ENCODE measurements at regions not wholly inside any gene's neighbourhood (a gene's known extent, or its start where the extent isn't known, plus 50 kb on each side); places are given as distances from the start of the nearest gene placed in this dataset.

GRCh38 chr2:177038787-177039484, 173.7 kb upstream of the HNRNPA3 start:
- POLR2A ChIA-PET = no interaction called here
- Mint-ChIP-seq H3K4me1 (no peaks in the 10 kb centered on the region), H3K27ac (no peak overlapping the region), H3K9me3 (no peaks in the 10 kb centered on the region), H3K27me3 (peaks cover 26% of the 10 kb centered on the region), H3K4me3 (no peak overlapping the region), H3K36me3 (no peaks in the 10 kb centered on the region)
- DNase-seq (no peak), ATAC-seq (ENCODE audit: low read depth) (no peak)

GRCh38 chr2:177042311-177042710, 170.3 kb upstream of the HNRNPA3 start:
- no peaks in the 10 kb centered on the region for H3K9me3 Mint-ChIP-seq
- POLR2A ChIA-PET = no interaction called here
- H3K27ac Mint-ChIP-seq = no peak overlapping the region
- DNase-seq (no peak), ATAC-seq (ENCODE audit: low read depth) (no peak)
- H3K4me3 Mint-ChIP-seq = no peak overlapping the region
- no peaks in the 10 kb centered on the region for H3K4me1 Mint-ChIP-seq
- no peaks in the 10 kb centered on the region for H3K36me3 Mint-ChIP-seq
- H3K27me3 Mint-ChIP-seq = peaks cover 21% of the 10 kb centered on the region

- no peak for DNase-seq
- POLR2A ChIA-PET = no interaction called here
- no peaks in the 10 kb centered on the region for H3K36me3 Mint-ChIP-seq
These were observed 167.9 kb upstream of the HNRNPA3 start for GRCh38 chr2:177044671-177045070.

GRCh38 chr2:177048981-177049380, 163.6 kb upstream of the HNRNPA3 start:
- Mint-ChIP-seq H3K27me3 (peaks cover 7% of the 10 kb centered on the region), H3K9me3 (peaks cover 1% of the 10 kb centered on the region), H3K4me3 (no peak overlapping the region), H3K4me1 (no peaks in the 10 kb centered on the region), H3K27ac (no peak overlapping the region), H3K36me3 (no peaks in the 10 kb centered on the region)
- POLR2A ChIA-PET = no interaction called here
- ATAC-seq (ENCODE audit: low read depth) = no peak
- DNase-seq = no peak

More at GRCh38 chr2:177044671-177045070, 167.9 kb upstream of the HNRNPA3 start:
- Mint-ChIP-seq H3K9me3 (no peaks in the 10 kb centered on the region), H3K27me3 (peaks cover 11% of the 10 kb centered on the region), H3K4me3 (no peak overlapping the region), H3K4me1 (no peaks in the 10 kb centered on the region), H3K27ac (no peak overlapping the region)
- no peak for ATAC-seq (ENCODE audit: low read depth)

- Mint-ChIP-seq H3K4me3 (no peak overlapping the region), H3K27ac (no peak overlapping the region), H3K9me3 (peaks cover 1% of the 10 kb centered on the region), H3K27me3 (peaks cover 7% of the 10 kb centered on the region), H3K4me1 (no peaks in the 10 kb centered on the region), H3K36me3 (no peaks in the 10 kb centered on the region)
- POLR2A ChIA-PET = no interaction called here
- DNase-seq = no peak
- no peak for ATAC-seq (ENCODE audit: low read depth)
These were observed 161.3 kb upstream of the HNRNPA3 start for GRCh38 chr2:177051278-177051677.

- ATAC-seq (ENCODE audit: low read depth) = no peak
- POLR2A ChIA-PET = interaction anchor here (0.7 kb wide), 1 partner anchor 226 kb away, joined by 3 read pairs; no protein-coding TSS in a partner anchor
- Mint-ChIP-seq H3K36me3 (no peaks in the 10 kb centered on the region), H3K4me3 (no peak overlapping the region), H3K27ac (no peak overlapping the region), H3K9me3 (peaks cover 1% of the 10 kb centered on the region), H3K4me1 (no peaks in the 10 kb centered on the region), H3K27me3 (peaks cover 7% of the 10 kb centered on the region)
- no peak for DNase-seq
These were observed 160.1 kb upstream of the HNRNPA3 start for GRCh38 chr2:177052471-177052870.

- H3K36me3 Mint-ChIP-seq = no peaks in the 10 kb centered on the region
- POLR2A ChIA-PET = interaction anchor here (0.7 kb wide), 1 partner anchor 226 kb away, joined by 3 read pairs; no protein-coding TSS in a partner anchor
- ATAC-seq (ENCODE audit: low read depth) = no peak
- no peaks in the 10 kb centered on the region for H3K4me1 Mint-ChIP-seq
- H3K27ac Mint-ChIP-seq = no peak overlapping the region
- H3K9me3 Mint-ChIP-seq = peaks cover 1% of the 10 kb centered on the region
- no peak for DNase-seq
- no peak overlapping the region for H3K4me3 Mint-ChIP-seq
- H3K27me3 Mint-ChIP-seq = peaks cover 7% of the 10 kb centered on the region
These were observed 159.6 kb upstream of the HNRNPA3 start for GRCh38 chr2:177053038-177053437.

- POLR2A ChIA-PET = no interaction called here
- Mint-ChIP-seq H3K27me3 (peaks cover 6% of the 10 kb centered on the region), H3K4me1 (peaks cover 2% of the 10 kb centered on the region), H3K9me3 (peaks cover 1% of the 10 kb centered on the region), H3K36me3 (no peaks in the 10 kb centered on the region), H3K27ac (no peak overlapping the region), H3K4me3 (no peak overlapping the region)
- ATAC-seq (ENCODE audit: low read depth) (no peak), DNase-seq (no peak)
These were observed 158.9 kb upstream of the HNRNPA3 start for GRCh38 chr2:177053716-177054115.

- Mint-ChIP-seq H3K4me1 (peaks cover 4% of the 10 kb centered on the region), H3K4me3 (no peak overlapping the region), H3K27ac (no peak overlapping the region), H3K27me3 (no peaks in the 10 kb centered on the region), H3K36me3 (no peaks in the 10 kb centered on the region), H3K9me3 (no peaks in the 10 kb centered on the region)
- POLR2A ChIA-PET = no interaction called here
- DNase-seq (no peak), ATAC-seq (ENCODE audit: low read depth) (no peak)
These were observed 156.1 kb upstream of the HNRNPA3 start for GRCh38 chr2:177056481-177056929.

- no peak for ATAC-seq (ENCODE audit: low read depth)
These were observed 153.8 kb upstream of the HNRNPA3 start for GRCh38 chr2:177058747-177059146.

GRCh38 chr2:177059293-177059692, 153.3 kb upstream of the HNRNPA3 start:
- POLR2A ChIA-PET = no interaction called here
- H3K4me1 Mint-ChIP-seq = peaks cover 4% of the 10 kb centered on the region
- H3K27me3 Mint-ChIP-seq = no peaks in the 10 kb centered on the region
- no peak overlapping the region for H3K4me3 Mint-ChIP-seq
- H3K9me3 Mint-ChIP-seq = no peaks in the 10 kb centered on the region
- no peak for DNase-seq
- no peaks in the 10 kb centered on the region for H3K36me3 Mint-ChIP-seq
- no peak overlapping the region for H3K27ac Mint-ChIP-seq
- no peak for ATAC-seq (ENCODE audit: low read depth)

More at GRCh38 chr2:177058747-177059146, 153.8 kb upstream of the HNRNPA3 start:
- H3K27me3 Mint-ChIP-seq = no peaks in the 10 kb centered on the region
- POLR2A ChIA-PET = no interaction called here
- no peaks in the 10 kb centered on the region for H3K9me3 Mint-ChIP-seq
- peaks cover 4% of the 10 kb centered on the region for H3K4me1 Mint-ChIP-seq
- no peaks in the 10 kb centered on the region for H3K36me3 Mint-ChIP-seq
- H3K27ac Mint-ChIP-seq = no peak overlapping the region
- no peak overlapping the region for H3K4me3 Mint-ChIP-seq
- DNase-seq = no peak

- POLR2A ChIA-PET = no interaction called here
- peaks cover 4% of the 10 kb centered on the region for H3K4me1 Mint-ChIP-seq
- no peak for DNase-seq
- H3K36me3 Mint-ChIP-seq = no peaks in the 10 kb centered on the region
- peaks cover 6% of the 10 kb centered on the region for H3K27me3 Mint-ChIP-seq
- no peak overlapping the region for H3K4me3 Mint-ChIP-seq
- H3K9me3 Mint-ChIP-seq = no peaks in the 10 kb centered on the region
- ATAC-seq (ENCODE audit: low read depth) = no peak
- no peak overlapping the region for H3K27ac Mint-ChIP-seq
These were observed 149.3 kb upstream of the HNRNPA3 start for GRCh38 chr2:177063331-177063730.

- no peak overlapping the region for H3K4me3 Mint-ChIP-seq
- no peaks in the 10 kb centered on the region for H3K36me3 Mint-ChIP-seq
- H3K4me1 Mint-ChIP-seq = no peaks in the 10 kb centered on the region
- DNase-seq (no peak), ATAC-seq (ENCODE audit: low read depth) (no peak)
- POLR2A ChIA-PET = no interaction called here
- H3K27ac Mint-ChIP-seq = no peak overlapping the region
- peaks cover 6% of the 10 kb centered on the region for H3K27me3 Mint-ChIP-seq
- no peaks in the 10 kb centered on the region for H3K9me3 Mint-ChIP-seq
These were observed 148.2 kb upstream of the HNRNPA3 start for GRCh38 chr2:177064422-177064821.

GRCh38 chr2:177068967-177069366, 143.6 kb upstream of the HNRNPA3 start:
- H3K9me3 Mint-ChIP-seq = no peaks in the 10 kb centered on the region

More at GRCh38 chr2:177068967-177069366, 143.6 kb upstream of the HNRNPA3 start:
- ATAC-seq (ENCODE audit: low read depth) = no peak
- no peak for DNase-seq
- POLR2A ChIA-PET = no interaction called here
- H3K27me3 Mint-ChIP-seq = peaks cover 18% of the 10 kb centered on the region
- H3K4me3 Mint-ChIP-seq = no peak overlapping the region
- no peaks in the 10 kb centered on the region for H3K36me3 Mint-ChIP-seq
- no peaks in the 10 kb centered on the region for H3K4me1 Mint-ChIP-seq
- no peak overlapping the region for H3K27ac Mint-ChIP-seq

Measured in activated naive CD8-positive, alpha-beta T cell treated with anti-CD3 and anti-CD28 coated beads, Interleukin-2, amount 10 ng/mL, durations not matched to agents 7 days and 5 days (primary cell).